SK-N-MC (cell line): ENCODE measurements at regions not wholly inside any gene's neighbourhood (a gene's known extent, or its start where the extent isn't known, plus 50 kb on each side); places are given as distances from the start of the nearest gene placed in this dataset.
"Not testable (repeated sequence)": the region's sequence is repeated elsewhere in the genome, so short reads cannot be mapped to it uniquely, and the experiment has no call there.

Source experiments
- DNase-seq: peaks from one replicate; pipeline ENCODE4 v3.0.0-alpha.2; 2011; ENCODE audit warnings: low read depth, low spot score
- H3K27ac ChIP-seq: fragments of 200-600 bp; sonication (generic); 2 replicates; pipeline ENCODE4 v1.5.1; 2016; ENCODE audit warnings: mixed run types
- H3K36me3 ChIP-seq: fragments of 200-600 bp; sonication (generic); 2 replicates; pipeline ENCODE4 v1.6.1; 2017; ENCODE audit warnings: antibody characterized with exemption, low read length, mixed read lengths; ENCODE audit not compliant: insufficient read depth
- H3K4me3 ChIP-seq: fragments of 200-600 bp; sonication (generic); 2 replicates; pipeline ENCODE4 v1.5.1; 2016
- H3K9ac ChIP-seq: fragments of 200-600 bp; sonication (generic); 2 replicates; pipeline ENCODE4 v1.8.0; 2017; ENCODE audit warnings: mixed run types, mixed read lengths; ENCODE audit not compliant: insufficient read length
- H3K9me3 ChIP-seq: fragments of 200-600 bp; sonication (generic); 2 replicates; pipeline ENCODE4 v1.6.1; 2017; ENCODE audit warnings: low read depth, mild to moderate bottlenecking, antibody characterized with exemption, low read length, moderate library complexity, mixed read lengths
- EZH2 ChIP-seq: fragments of 200-600 bp; sonication (generic); IDR thresholded peaks from one replicate; pipeline ENCODE4 v1.6.1; 2017; ENCODE audit warnings: antibody characterized with exemption
- FOXP2 ChIP-seq: optimal IDR thresholded peaks from 2 replicates; pipeline ENCODE3; 2011; ENCODE audit warnings: mild to moderate bottlenecking, moderate library complexity; ENCODE audit not compliant: insufficient read depth; ENCODE audit errors: extremely low read length, control extremely low read depth
- POLR2AphosphoS5 ChIP-seq: IDR thresholded peaks from 2 replicates; pipeline ENCODE4 v1.6.1; 2012; ENCODE audit warnings: mild to moderate bottlenecking, low read depth, low read length, borderline replicate concordance

DNA sequence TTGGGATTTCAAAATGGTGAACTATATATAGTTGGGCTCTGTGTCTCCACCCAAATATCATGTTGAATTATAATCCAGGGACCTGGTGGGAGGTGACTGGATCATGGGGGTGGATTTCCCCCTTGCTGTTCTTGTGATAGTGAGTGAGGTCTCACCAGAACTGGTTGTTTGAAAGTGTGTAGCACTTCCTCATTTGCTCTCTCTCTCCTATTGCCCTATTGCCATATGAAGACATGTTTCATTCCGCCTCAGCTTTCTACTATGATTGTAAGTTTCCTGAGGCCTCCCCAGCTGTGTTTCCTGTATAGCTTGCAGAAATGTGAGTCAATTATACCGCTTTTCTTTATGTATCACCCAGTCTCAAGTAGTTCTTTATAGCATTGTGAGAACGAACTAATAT lies 545.6 kb downstream of the TRAM1L1 start:
- no peaks in the 10 kb centered on the region for H3K36me3 ChIP-seq
- no peak overlapping the region for H3K4me3 ChIP-seq
- H3K27ac ChIP-seq: no peak overlapping the region
- TF ChIP-seq EZH2 (no peak), FOXP2 (no peak), POLR2AphosphoS5 (no peak)
- no peaks in the 10 kb centered on the region for H3K9me3 ChIP-seq
- DNase-seq: no peak
- no peak overlapping the region for H3K9ac ChIP-seq

DNA sequence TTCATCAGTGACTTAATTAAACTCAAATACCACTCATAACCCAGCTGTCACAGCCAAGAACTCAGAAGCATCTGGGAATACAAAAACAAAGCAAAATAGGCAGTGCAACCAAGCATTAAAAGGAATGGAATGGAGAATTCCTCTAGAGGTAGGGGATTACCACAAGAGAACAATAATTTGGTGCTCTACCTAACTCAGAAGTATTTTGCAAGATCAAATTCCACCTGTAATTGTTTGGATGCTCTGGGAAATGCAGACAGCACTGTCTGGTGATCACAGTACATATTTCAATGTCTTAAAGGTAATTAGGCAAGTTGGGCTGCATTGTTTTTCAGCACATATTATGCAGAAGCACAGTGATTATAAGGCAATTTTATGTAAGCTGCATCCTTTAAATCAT lies 547.5 kb downstream of the TRAM1L1 start:
- TF ChIP-seq POLR2AphosphoS5: no peak
- no peak for TF ChIP-seq FOXP2
- no peak for TF ChIP-seq EZH2
- Histone ChIP-seq H3K27ac (no peak overlapping the region), H3K9me3 (no peaks in the 10 kb centered on the region), H3K4me3 (no peak overlapping the region), H3K9ac (no peak overlapping the region), H3K36me3 (no peaks in the 10 kb centered on the region)
- DNase-seq: no peak

DNA sequence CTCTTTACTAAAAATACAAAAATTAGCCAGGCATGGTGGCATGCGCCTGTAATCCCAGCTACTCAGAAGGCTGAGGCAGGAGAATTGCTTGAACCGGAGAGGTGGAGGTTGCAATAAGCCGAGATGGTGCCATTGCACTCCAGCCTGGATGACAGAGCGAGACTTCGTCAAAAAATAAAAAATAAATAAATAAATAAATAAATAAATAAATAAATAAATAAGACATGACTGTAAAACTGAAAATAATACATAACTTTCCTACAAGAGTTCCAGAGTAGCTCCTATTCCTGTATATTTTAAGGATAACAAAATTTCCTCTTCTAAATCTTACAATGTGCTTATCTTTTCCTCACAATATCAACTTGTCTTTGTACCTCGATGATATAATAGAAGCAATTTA lies 549.4 kb downstream of the TRAM1L1 start:
- not testable (repeated sequence) for H3K4me3 ChIP-seq, DNase-seq, H3K36me3 ChIP-seq, H3K9ac ChIP-seq, H3K27ac ChIP-seq, H3K9me3 ChIP-seq

DNA sequence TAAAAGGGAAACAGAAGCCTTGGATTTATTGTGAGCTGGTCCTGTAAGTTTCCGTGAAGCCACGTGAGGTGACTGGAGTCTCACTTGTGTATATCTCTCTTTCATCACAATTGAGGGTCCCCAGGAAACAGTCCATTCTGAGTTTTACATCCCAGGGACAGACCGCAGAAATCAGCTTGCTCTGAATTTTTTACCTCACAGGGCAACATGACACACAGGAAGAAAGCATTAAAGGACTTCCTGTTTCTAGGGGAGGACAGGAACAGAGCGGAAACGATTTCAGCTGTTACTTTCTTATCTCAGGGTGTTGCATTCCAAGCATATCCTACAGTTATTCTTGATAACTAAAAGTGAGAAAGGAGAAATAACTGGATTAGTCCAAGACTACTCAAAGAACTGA lies 553.5 kb downstream of the TRAM1L1 start:
- Histone ChIP-seq H3K4me3 (peak overlapping the region; percentile 24), H3K9ac (no peak overlapping the region), H3K9me3 (no peaks in the 10 kb centered on the region), H3K36me3 (no peaks in the 10 kb centered on the region), H3K27ac (peak overlapping the region; percentile 82)
- TF ChIP-seq FOXP2: no peak
- TF ChIP-seq POLR2AphosphoS5: no peak
- TF ChIP-seq EZH2: no peak
- DNase-seq: peak; percentile 83

DNA sequence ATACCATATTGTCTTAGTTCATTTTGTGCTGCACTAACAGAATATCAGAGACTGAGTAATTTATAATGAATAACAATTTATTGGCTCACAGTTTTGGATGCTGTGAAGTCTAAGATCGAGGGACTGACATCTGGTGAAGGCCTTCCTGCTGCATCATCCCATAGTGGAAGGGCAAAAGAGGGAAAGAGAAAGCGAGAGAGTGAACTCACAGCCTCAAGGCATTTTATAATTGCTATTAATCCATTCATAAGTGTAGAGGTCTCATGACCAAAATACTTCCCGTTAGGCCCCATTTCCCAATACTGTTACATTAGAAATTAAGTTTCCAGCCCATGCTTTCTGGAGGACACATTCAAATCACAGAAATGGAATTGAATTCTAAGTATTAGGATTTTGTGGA lies 554.4 kb downstream of the TRAM1L1 start:
- H3K4me3 ChIP-seq: no peak overlapping the region
- H3K9ac ChIP-seq: no peak overlapping the region
- no peaks in the 10 kb centered on the region for H3K36me3 ChIP-seq
- TF ChIP-seq FOXP2: no peak
- no peak for TF ChIP-seq EZH2
- TF ChIP-seq POLR2AphosphoS5: no peak
- H3K27ac ChIP-seq: peak overlapping the region; percentile 82; the same call in 1 of the 2 replicates
- no peaks in the 10 kb centered on the region for H3K9me3 ChIP-seq
- no peak for DNase-seq

DNA sequence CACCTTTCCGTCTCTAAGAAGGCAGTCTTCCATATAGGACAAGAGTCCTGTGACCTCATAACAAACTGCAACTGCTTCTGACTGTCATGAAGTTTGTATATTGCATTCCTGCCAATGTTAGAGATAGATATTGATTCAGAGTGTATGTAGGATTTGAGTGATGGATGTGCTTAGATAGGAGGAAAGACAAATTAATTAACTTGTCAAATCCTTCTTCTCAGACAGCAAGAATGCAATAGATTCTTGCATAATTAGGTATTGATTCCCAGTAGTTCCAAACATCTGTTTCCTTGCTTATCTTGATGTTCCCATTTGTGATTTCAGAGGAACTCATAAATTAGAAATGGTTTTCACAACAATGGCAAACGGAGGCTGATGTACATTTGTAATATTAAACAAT lies 555.3 kb downstream of the TRAM1L1 start:
- DNase-seq: no peak
- no peak overlapping the region for H3K27ac ChIP-seq

DNA sequence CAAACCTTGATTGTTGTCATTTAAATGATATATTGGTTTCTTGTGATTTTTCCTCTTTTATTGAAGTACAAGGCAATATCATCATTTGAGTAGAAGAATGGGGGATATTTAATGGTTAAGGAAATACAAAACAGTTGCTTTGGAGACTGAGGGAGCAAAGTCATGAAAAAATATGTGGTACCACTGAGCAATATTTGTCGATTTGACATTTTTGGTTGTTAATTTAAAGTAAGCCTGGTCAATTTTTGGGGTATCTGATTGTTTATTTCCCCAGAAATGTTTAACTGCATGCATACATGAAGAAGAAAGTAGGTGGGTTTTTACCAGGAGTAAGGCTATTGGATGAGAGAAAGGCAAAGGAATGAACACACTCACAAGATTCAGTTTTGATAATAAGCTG lies 556.2 kb downstream of the TRAM1L1 start:
- TF ChIP-seq EZH2 (no peak), FOXP2 (no peak), POLR2AphosphoS5 (no peak)
- H3K9me3 ChIP-seq: no peaks in the 10 kb centered on the region
- no peak overlapping the region for H3K9ac ChIP-seq
- no peaks in the 10 kb centered on the region for H3K36me3 ChIP-seq
- DNase-seq: no peak
- H3K4me3 ChIP-seq: no peak overlapping the region
- H3K27ac ChIP-seq: no peak overlapping the region

More for the DNA sequence above, 555.3 kb downstream of the TRAM1L1 start:
- TF ChIP-seq EZH2: no peak
- no peak for TF ChIP-seq POLR2AphosphoS5
- no peak for TF ChIP-seq FOXP2
- no peaks in the 10 kb centered on the region for H3K9me3 ChIP-seq
- H3K4me3 ChIP-seq: no peak overlapping the region
- H3K36me3 ChIP-seq: no peaks in the 10 kb centered on the region
- no peak overlapping the region for H3K9ac ChIP-seq

DNA sequence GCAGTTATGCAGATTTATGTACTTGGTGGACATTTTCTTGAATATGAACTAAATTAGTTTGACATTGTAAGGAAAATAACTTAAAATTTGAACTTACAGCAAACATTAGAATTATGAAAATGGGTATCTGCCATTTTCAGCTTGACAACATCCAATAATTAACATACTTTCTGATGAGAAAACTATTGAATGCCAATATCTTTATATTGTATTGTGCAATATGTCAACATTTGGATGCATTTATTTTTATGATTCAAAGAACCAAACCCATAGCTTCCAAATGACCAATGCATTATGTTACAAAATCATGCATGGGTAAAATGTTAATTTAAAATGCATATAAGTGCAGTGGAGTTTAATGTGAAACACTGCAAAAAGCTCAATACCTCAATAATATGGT lies 562.5 kb downstream of the TRAM1L1 start:
- TF ChIP-seq FOXP2: no peak
- no peak for TF ChIP-seq EZH2
- TF ChIP-seq POLR2AphosphoS5: no peak
- H3K9me3 ChIP-seq: no peaks in the 10 kb centered on the region
- H3K4me3 ChIP-seq: no peak overlapping the region
- no peak for DNase-seq
- no peak overlapping the region for H3K9ac ChIP-seq
- H3K27ac ChIP-seq: no peak overlapping the region
- H3K36me3 ChIP-seq: no peaks in the 10 kb centered on the region

DNA sequence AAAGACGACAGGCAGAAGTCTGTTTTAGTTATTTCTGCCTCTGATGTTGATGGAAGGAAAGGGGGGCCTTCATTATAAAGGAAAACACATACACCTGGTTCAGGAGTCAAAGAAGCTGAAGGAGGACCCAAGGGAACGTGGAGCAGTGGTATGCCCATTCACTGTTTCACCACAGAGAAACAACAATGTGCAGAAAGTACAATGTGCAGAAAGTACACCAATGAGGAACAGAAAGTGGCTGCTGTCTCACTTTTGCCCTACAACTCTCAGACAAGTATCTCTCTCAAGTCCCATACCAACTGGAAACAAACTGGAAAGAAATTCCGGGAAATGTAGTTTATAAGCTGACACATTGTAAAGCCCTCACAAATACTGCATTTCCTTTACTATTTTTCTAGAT lies 564.5 kb downstream of the TRAM1L1 start:
- Histone ChIP-seq H3K36me3 (no peaks in the 10 kb centered on the region), H3K9ac (no peak overlapping the region), H3K9me3 (no peaks in the 10 kb centered on the region), H3K27ac (no peak overlapping the region), H3K4me3 (no peak overlapping the region)
- TF ChIP-seq FOXP2: no peak
- no peak for DNase-seq
